ENCODE measurements at regions not wholly inside any gene's neighbourhood (a gene's known extent, or its start where the extent isn't known, plus 50 kb on each side); places are given as distances from the start of the nearest gene placed in this dataset.

DNA sequence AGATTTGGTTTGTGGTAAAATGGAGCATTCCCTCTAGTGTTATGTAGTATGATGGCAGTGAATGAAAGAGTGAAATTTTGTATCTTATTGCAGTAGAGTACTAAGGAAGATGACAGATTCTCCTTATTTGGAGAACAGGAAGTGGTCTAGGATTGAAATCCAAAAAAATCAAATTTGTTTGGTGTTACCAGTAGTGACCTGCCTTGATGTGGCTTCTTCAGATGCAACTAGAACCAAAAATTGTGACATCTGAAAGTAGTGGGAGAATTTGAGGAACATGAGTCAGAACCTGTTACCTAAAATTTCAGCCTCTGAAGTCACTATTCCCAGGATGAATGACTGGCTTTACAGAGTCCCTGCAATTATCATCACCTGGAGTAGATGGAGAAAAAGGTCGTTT, 165.9 kb downstream of the KLF5 start:
- H3K27me3 Mint-ChIP-seq: no peaks in the 10 kb centered on the region
- intact Hi-C loops (cut with micrococcal nuclease): no loop called here
- TF ChIP-seq, protein P1, sequence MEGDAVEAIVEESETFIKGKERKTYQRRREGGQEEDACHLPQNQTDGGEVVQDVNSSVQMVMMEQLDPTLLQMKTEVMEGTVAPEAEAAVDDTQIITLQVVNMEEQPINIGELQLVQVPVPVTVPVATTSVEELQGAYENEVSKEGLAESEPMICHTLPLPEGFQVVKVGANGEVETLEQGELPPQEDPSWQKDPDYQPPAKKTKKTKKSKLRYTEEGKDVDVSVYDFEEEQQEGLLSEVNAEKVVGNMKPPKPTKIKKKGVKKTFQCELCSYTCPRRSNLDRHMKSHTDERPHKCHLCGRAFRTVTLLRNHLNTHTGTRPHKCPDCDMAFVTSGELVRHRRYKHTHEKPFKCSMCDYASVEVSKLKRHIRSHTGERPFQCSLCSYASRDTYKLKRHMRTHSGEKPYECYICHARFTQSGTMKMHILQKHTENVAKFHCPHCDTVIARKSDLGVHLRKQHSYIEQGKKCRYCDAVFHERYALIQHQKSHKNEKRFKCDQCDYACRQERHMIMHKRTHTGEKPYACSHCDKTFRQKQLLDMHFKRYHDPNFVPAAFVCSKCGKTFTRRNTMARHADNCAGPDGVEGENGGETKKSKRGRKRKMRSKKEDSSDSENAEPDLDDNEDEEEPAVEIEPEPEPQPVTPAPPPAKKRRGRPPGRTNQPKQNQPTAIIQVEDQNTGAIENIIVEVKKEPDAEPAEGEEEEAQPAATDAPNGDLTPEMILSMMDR (IDR thresholded peaks at IDR 0.05): no peak
- ChIA-PET POLR2A (no interaction called here), CTCF (no interaction called here)
- no peaks in the 10 kb centered on the region for H3K4me1 Mint-ChIP-seq
- H3K36me3 Mint-ChIP-seq (ENCODE audit: low read depth): no peaks in the 10 kb centered on the region
- no peak overlapping the region for H3K4me3 Mint-ChIP-seq
- ATAC-seq (ENCODE audit: low read depth) (no peak), DNase-seq (no peak)
- no peaks in the 10 kb centered on the region for H3K9me3 Mint-ChIP-seq
- H3K27ac Mint-ChIP-seq: no peak overlapping the region

DNA sequence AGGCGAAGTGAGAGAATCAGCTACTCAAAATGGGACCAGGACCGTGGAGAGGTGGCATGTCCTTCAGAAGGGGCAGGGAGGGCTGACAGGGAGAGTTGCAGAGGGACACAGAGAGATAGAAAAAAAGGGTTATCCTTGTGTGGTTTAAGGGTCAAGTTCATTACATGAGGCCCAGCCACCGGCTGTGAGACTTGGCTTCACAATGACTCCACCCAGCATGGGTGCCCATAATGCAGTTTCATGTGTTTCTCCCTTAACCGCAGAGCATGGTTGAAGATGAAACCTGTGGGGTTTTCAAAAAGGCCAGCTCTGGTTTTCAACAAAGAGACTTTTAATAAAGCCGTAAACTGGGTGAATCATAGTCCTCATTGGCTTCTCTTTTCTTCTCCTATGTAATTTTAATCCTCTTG, 164.6 kb downstream of the KLF5 start:
- H3K4me3 Mint-ChIP-seq: no peak overlapping the region
- H3K36me3 Mint-ChIP-seq (ENCODE audit: low read depth): no peaks in the 10 kb centered on the region
- ChIA-PET CTCF (no interaction called here), POLR2A (no interaction called here)
- no peaks in the 10 kb centered on the region for H3K27me3 Mint-ChIP-seq
- TF ChIP-seq, protein P1 (IDR thresholded peaks at IDR 0.05): no peak
- no peak overlapping the region for H3K27ac Mint-ChIP-seq
- no peaks in the 10 kb centered on the region for H3K4me1 Mint-ChIP-seq
- intact Hi-C loops (cut with micrococcal nuclease): no loop called here
- H3K9me3 Mint-ChIP-seq: no peaks in the 10 kb centered on the region
- DNase-seq (no peak), ATAC-seq (ENCODE audit: low read depth) (no peak)

DNA sequence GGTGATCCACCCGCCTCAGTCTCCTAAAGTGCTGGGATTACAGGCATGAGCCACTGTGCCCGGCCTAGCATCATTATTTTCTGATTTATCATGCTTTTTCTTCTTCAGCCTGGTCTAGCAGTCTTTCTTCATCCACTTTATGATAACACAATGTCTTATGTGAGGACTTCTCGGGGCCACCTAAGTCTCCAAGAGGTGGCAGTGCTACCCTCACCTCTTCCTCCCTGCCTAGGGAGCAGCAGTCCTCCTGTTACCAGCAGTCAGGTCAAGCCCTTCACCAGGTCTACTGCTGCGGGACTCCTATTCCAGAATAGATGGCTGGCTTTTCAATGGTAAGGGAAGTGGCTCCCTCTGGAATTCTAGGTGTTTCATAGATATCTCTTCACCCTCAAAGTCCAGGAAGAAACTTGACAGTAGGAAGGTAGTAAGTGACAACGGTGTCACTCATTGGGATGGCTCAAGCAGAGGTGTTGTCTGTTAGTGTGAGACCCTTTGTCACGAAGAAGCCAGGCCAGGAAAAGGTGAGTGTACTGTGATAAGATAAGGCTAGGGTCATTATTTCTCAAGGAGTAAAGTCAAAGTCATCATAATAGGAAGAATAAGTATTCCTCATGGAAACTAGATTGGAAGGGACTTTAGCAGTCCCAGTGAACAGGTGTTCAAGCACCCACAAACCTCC, 164.0 kb downstream of the KLF5 start:
- ChIA-PET CTCF (no interaction called here), POLR2A (no interaction called here)
- TF ChIP-seq, protein P1 (IDR thresholded peaks at IDR 0.05): no peak
- no peaks in the 10 kb centered on the region for H3K36me3 Mint-ChIP-seq (ENCODE audit: low read depth)
- intact Hi-C loops (cut with micrococcal nuclease): no loop called here
- DNase-seq (no peak), ATAC-seq (ENCODE audit: low read depth) (no peak)
- no peaks in the 10 kb centered on the region for H3K9me3 Mint-ChIP-seq
- H3K27me3 Mint-ChIP-seq: no peaks in the 10 kb centered on the region
- H3K4me1 Mint-ChIP-seq: no peaks in the 10 kb centered on the region
- no peak overlapping the region for H3K27ac Mint-ChIP-seq
- H3K4me3 Mint-ChIP-seq: no peak overlapping the region

DNA sequence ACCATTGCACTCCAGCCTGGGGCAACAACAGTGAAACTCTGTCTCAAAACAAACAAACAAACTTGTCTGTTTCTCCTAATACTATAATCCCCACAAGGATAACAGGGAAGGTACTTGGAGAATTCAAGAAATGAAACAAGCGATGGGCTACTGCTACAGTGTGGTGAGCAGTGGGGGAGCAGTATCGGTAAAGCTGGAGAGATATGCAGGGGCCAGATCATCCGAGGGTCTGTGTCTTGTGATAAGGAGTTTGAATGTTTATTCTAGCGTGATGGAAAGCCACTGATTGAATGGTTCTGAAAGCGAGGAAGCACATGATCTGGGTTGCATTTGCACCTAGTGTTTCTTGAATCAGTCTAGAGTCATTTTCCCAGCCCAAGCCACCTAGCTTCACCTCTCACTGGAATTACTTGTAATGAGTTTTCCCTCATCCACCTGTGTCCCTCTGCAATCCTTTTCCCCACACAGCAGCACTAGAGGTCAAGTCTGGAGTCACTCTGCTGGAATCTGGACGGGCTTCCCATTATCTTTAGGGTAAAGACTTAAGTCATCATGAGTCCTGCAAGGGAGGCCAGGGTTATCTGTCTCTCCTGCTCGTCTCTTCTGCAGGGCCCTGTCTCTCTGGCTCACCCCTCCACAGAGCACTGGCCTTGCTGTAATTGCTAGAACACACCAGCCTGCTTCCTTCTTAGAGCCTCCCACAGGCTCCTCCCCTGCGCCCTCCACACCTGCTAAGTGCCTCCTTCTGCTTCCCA, 162.3 kb downstream of the KLF5 start:
- no peaks in the 10 kb centered on the region for H3K27me3 Mint-ChIP-seq
- DNase-seq (no peak), ATAC-seq (ENCODE audit: low read depth) (no peak)
- no peaks in the 10 kb centered on the region for H3K4me1 Mint-ChIP-seq
- ChIA-PET CTCF (no interaction called here), POLR2A (no interaction called here)
- no peaks in the 10 kb centered on the region for H3K36me3 Mint-ChIP-seq (ENCODE audit: low read depth)
- no peak overlapping the region for H3K27ac Mint-ChIP-seq
- H3K9me3 Mint-ChIP-seq: no peaks in the 10 kb centered on the region
- TF ChIP-seq, protein P1 (IDR thresholded peaks at IDR 0.05): no peak
- H3K4me3 Mint-ChIP-seq: no peak overlapping the region
- intact Hi-C loops (cut with micrococcal nuclease): no loop called here

DNA sequence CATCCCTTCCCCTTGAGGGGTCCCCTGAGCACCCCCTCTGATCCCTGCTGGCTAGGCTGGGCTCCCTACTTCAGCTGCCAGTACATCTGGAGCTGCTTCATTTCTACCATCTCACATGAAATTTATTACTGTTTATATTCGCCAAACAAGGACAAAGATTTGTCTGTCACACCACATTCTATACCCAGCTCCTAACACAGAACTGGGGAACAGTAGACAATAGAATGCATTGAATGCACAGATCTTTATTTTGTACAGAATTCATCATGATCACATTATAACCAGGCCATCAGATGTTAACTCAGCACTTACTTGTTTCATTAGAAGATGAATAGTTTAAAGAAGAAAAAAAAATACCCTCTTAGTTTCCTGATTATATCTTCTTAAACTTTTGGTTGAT, 159.4 kb downstream of the KLF5 start:
- intact Hi-C loops (cut with micrococcal nuclease): no loop called here
- ChIA-PET CTCF (no interaction called here), POLR2A (no interaction called here)
- no peaks in the 10 kb centered on the region for H3K36me3 Mint-ChIP-seq (ENCODE audit: low read depth)
- TF ChIP-seq, protein P1 (IDR thresholded peaks at IDR 0.05): no peak
- no peak overlapping the region for H3K27ac Mint-ChIP-seq
- no peak overlapping the region for H3K4me3 Mint-ChIP-seq
- ATAC-seq (ENCODE audit: low read depth) (no peak), DNase-seq (no peak)
- H3K27me3 Mint-ChIP-seq: no peaks in the 10 kb centered on the region
- H3K9me3 Mint-ChIP-seq: no peaks in the 10 kb centered on the region
- no peaks in the 10 kb centered on the region for H3K4me1 Mint-ChIP-seq

Measured in activated B cell treated with CpG ODN at 0.5 μM for 24 hours (primary cell).